Vagina (tissue), 2 donors: ENCODE measurements at regions not wholly inside any gene's neighbourhood (a gene's known extent, or its start where the extent isn't known, plus 50 kb on each side); places are given as distances from the start of the nearest gene placed in this dataset.
A peak's percentile ranks its signal among the peaks of the same experiment; 100 is the strongest.

Experiments used
- DNase-seq, 2 donors: peaks; one replicate each; pipeline ENCODE4 v3.0.0-alpha.2; 2017; ENCODE audit errors: extremely low spot score in 2 of 2
- H3K27ac ChIP-seq: fragments of 200-600 bp; sonication (generic); one replicate; pipeline ENCODE4 v1.5.1; 2019
- H3K27me3 ChIP-seq: fragments of 200-600 bp; sonication (generic); one replicate; pipeline ENCODE4 v1.5.1; 2019
- H3K36me3 ChIP-seq, 2 donors: fragments of 200-600 bp; sonication (generic); one replicate each; pipeline ENCODE4 v1.5.1; 2017 to 2019
- H3K4me1 ChIP-seq: fragments of 200-600 bp; sonication (generic); one replicate; pipeline ENCODE4 v1.5.1; 2019
- H3K4me3 ChIP-seq, 2 donors: fragments of 200-600 bp; sonication (generic); 1 replicate in 1 of 2; 2 replicates in 1 of 2; pipeline ENCODE4 v1.5.1; 2016 to 2019
- H3K9me3 ChIP-seq: fragments of 200-600 bp; sonication (generic); one replicate; pipeline ENCODE4 v1.5.1; 2019
- POLR2A ChIP-seq, 2 donors: fragments of 450-650 bp; IDR thresholded peaks; one replicate each; pipeline ENCODE4 v1.6.1; 2017; ENCODE audit warnings: antibody characterized with exemption in 2 of 2, mild to moderate bottlenecking in 2 of 2, moderate library complexity in 2 of 2
- POLR2AphosphoS5 ChIP-seq, 2 donors: sonication (generic); formaldehyde crosslinking; IDR thresholded peaks; one replicate each; pipeline ENCODE4 v1.9.0; 2017; ENCODE audit warnings: antibody characterized with exemption in 2 of 2, mild to moderate bottlenecking in 2 of 2, low read depth in 1 of 2; ENCODE audit not compliant: insufficient read depth in 1 of 2
- intact Hi-C: fragments of 100-400 bp; cut with DNase I; formaldehyde crosslinking; loops from one replicate; pipeline ENCODE4 v1.15.1; 2023
- TF ChIP-seq, protein P1 (sequence below), 3 experiments: fragments of 450-650 bp in 2 of 3; fragments of 200-600 bp in 1 of 3; sonication (generic) in 1 of 3; IDR thresholded peaks; one replicate each; pipeline ENCODE4 v1.5.1; 2017 to 2019; ENCODE audit warnings: antibody characterized with exemption in 3 of 3, mild to moderate bottlenecking in 2 of 3, moderate library complexity in 2 of 3

DNA sequence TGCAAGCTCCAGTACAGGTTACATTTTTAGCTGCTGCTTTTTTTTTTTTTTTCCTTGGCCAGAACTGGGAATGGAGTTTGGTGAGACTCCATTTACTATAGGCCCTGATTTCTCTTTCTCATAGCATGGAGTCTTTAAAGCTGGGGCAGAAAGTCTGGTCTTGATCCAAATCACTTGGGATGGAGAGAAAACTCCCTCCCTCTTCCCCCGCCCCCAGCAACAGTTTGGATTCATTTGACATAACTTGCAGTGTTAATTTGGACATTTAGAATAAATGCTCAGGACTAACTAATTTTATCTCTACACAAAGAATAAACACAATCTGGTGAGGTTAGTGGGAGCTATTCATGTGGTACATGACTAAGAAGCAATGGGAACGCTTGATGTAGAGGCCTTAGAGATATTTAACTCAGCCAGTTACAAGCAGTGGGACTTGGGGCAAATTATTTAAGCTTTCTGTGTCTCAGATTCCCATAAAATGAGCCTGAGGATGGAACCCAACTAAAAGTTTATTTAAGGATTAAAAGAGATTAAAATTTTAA is 107.3 kb upstream of the ARHGAP5 start:
- no peak overlapping the region for H3K4me3 ChIP-seq
- no peaks in the 10 kb centered on the region for H3K27me3 ChIP-seq
- TF ChIP-seq POLR2AphosphoS5 (IDR thresholded peaks at IDR 0.05; ENCODE audit: insufficient read depth in 1 of 2, low read depth in 1 of 2) (no peak), POLR2A (IDR thresholded peaks at IDR 0.05) (no peak)
- TF ChIP-seq, protein P1, sequence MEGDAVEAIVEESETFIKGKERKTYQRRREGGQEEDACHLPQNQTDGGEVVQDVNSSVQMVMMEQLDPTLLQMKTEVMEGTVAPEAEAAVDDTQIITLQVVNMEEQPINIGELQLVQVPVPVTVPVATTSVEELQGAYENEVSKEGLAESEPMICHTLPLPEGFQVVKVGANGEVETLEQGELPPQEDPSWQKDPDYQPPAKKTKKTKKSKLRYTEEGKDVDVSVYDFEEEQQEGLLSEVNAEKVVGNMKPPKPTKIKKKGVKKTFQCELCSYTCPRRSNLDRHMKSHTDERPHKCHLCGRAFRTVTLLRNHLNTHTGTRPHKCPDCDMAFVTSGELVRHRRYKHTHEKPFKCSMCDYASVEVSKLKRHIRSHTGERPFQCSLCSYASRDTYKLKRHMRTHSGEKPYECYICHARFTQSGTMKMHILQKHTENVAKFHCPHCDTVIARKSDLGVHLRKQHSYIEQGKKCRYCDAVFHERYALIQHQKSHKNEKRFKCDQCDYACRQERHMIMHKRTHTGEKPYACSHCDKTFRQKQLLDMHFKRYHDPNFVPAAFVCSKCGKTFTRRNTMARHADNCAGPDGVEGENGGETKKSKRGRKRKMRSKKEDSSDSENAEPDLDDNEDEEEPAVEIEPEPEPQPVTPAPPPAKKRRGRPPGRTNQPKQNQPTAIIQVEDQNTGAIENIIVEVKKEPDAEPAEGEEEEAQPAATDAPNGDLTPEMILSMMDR (IDR thresholded peaks at IDR 0.05): no peak
- intact Hi-C loops: loop anchor here (10.0 kb wide), 1 partner anchor 105 kb away; the partner anchor contains the start of gene ARHGAP5
- H3K36me3 ChIP-seq: no peaks in the 10 kb centered on the region
- H3K4me1 ChIP-seq: peaks cover 46% of the 10 kb centered on the region
- no peak for DNase-seq
- no peaks in the 10 kb centered on the region for H3K9me3 ChIP-seq
- peak overlapping the region; percentile 2 for H3K27ac ChIP-seq

DNA sequence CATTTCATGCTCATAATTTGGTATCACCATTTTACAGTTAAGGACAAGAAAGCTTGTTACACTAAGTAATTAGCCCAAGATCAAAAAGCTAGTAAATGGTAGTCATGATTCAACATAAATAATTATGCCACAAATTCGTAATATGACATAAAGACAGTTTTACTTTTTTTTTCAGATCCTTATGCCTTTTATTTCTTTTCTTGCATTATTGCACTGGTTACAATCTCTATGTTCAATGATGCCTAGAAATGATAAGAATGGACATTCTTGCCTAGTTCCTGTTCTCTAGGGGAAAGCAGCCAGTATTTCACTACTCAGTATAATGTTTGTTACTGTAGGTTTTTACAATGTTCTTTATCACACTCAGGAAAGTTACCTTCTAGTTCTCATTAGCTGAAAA is 106.4 kb upstream of the ARHGAP5 start:
- Histone ChIP-seq H3K27ac (no peak overlapping the region), H3K27me3 (no peaks in the 10 kb centered on the region), H3K36me3 (no peaks in the 10 kb centered on the region), H3K9me3 (no peaks in the 10 kb centered on the region), H3K4me3 (no peak overlapping the region), H3K4me1 (peaks cover 36% of the 10 kb centered on the region)
- intact Hi-C loops: no loop called here
- TF ChIP-seq POLR2A (IDR thresholded peaks at IDR 0.05) (no peak), POLR2AphosphoS5 (IDR thresholded peaks at IDR 0.05; ENCODE audit: insufficient read depth in 1 of 2, low read depth in 1 of 2) (no peak)
- TF ChIP-seq, protein P1 (IDR thresholded peaks at IDR 0.05): no peak
- no peak for DNase-seq

DNA sequence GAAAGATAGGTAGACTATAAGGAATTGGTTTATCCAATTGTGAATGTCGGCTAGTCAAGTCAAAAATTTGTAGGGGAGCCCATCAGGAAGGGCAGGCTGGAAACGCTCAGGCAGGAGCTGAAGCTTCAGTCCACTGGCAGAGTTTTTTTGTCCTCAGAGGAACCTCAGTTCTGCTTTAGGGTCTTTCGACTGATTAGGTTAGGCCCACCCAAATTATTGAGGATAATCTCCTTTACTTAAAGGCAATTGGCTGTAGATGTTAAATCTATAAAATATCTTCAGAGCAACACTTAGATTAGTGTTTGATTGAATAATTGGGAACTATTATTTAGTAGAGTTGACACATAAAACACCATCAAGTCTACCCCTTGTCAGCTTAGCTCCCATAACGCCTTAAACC is 105.5 kb upstream of the ARHGAP5 start:
- DNase-seq: no peak
- Histone ChIP-seq H3K4me3 (no peak overlapping the region), H3K27ac (no peak overlapping the region), H3K9me3 (no peaks in the 10 kb centered on the region), H3K27me3 (no peaks in the 10 kb centered on the region), H3K36me3 (no peaks in the 10 kb centered on the region), H3K4me1 (peaks cover 30% of the 10 kb centered on the region)
- intact Hi-C loops: no loop called here
- TF ChIP-seq, protein P1 (IDR thresholded peaks at IDR 0.05): no peak
- TF ChIP-seq POLR2AphosphoS5 (IDR thresholded peaks at IDR 0.05; ENCODE audit: insufficient read depth in 1 of 2, low read depth in 1 of 2) (no peak), POLR2A (IDR thresholded peaks at IDR 0.05) (no peak)

DNA sequence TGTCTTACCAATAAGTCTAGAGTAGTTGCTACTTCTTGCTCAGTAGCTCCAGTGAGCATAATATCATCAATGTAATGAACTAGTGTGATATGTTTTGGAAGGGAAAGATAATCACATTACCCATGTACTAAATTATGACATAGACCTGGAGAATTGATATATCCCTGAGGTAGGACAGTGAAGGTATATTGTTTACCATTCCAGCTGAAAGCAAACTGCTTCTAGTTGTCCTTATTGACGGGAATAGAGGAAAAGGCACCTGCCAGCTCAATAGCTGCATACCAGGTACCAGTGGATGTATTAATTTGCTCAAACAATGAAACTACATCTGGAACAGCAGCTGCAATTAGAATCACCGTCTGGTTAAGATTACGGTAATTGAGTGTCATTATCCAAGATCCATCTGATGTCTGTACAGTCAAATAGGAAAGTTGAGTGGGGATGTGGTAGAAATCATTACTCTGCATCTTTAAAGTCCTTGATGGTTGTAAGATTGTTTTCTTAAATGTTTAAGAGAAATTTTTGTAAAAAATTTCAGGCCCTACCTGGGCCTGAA is 100.0 kb upstream of the ARHGAP5 start:
- H3K9me3 ChIP-seq: no peaks in the 10 kb centered on the region
- DNase-seq: no peak
- H3K27ac ChIP-seq: no peak overlapping the region
- no peaks in the 10 kb centered on the region for H3K36me3 ChIP-seq
- H3K27me3 ChIP-seq: no peaks in the 10 kb centered on the region
- TF ChIP-seq POLR2A (IDR thresholded peaks at IDR 0.05) (no peak), POLR2AphosphoS5 (IDR thresholded peaks at IDR 0.05; ENCODE audit: insufficient read depth in 1 of 2, low read depth in 1 of 2) (no peak)
- TF ChIP-seq, protein P1 (IDR thresholded peaks at IDR 0.05): no peak
- no peak overlapping the region for H3K4me3 ChIP-seq
- no peaks in the 10 kb centered on the region for H3K4me1 ChIP-seq
- intact Hi-C loops: no loop called here

DNA sequence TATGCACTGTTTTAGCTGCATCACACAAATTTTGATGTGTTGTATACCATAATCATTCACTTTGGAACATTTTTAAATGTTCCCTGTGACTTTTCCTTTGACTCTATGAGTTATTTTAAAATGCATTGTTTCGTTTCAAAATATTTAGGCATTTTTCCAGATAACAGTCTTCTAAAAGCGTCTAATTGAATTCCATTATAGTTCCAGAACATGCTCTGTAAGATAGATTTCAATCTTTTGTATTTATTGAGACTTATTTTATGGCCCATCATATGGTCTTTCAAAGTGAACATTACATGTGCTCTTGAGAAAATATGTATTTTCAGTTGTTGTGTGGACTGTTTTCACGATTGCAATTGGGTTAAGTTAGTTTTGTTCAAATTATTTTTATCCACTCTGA is 98.7 kb upstream of the ARHGAP5 start:
- Histone ChIP-seq H3K36me3 (no peaks in the 10 kb centered on the region), H3K27ac (no peak overlapping the region), H3K4me3 (no peak overlapping the region), H3K4me1 (no peaks in the 10 kb centered on the region), H3K27me3 (no peaks in the 10 kb centered on the region), H3K9me3 (no peaks in the 10 kb centered on the region)
- no peak for DNase-seq
- TF ChIP-seq, protein P1 (IDR thresholded peaks at IDR 0.05): no peak
- TF ChIP-seq POLR2A (IDR thresholded peaks at IDR 0.05) (no peak), POLR2AphosphoS5 (IDR thresholded peaks at IDR 0.05; ENCODE audit: insufficient read depth in 1 of 2, low read depth in 1 of 2) (no peak)
- intact Hi-C loops: no loop called here
